WTC11 (cell line): ENCODE measurements at regions not wholly inside any gene's neighbourhood (a gene's known extent, or its start where the extent isn't known, plus 50 kb on each side); places are given as distances from the start of the nearest gene placed in this dataset.

Experiments
- CTCF ChIP-seq: fragments of 200-600 bp; IDR thresholded peaks from 2 replicates; pipeline ENCODE4 v1.8.0; 2022; ENCODE audit warnings: antibody characterized with exemption
- ELF4 ChIP-seq: sonication (generic); formaldehyde crosslinking; IDR thresholded peaks from 2 replicates; pipeline ENCODE4 v1.8.1; 2022; ENCODE audit warnings: low read depth, mild to moderate bottlenecking, moderate library complexity, missing genetic modification reagents
- GABPB1 ChIP-seq: sonication (generic); formaldehyde crosslinking; IDR thresholded peaks from 2 replicates; pipeline ENCODE4 v1.8.1; 2023; ENCODE audit warnings: mild to moderate bottlenecking, missing genetic modification reagents
- NR2C2 ChIP-seq: sonication (generic); formaldehyde crosslinking; IDR thresholded peaks from 2 replicates; pipeline ENCODE4 v1.8.0; 2022; ENCODE audit warnings: mild to moderate bottlenecking, missing genetic modification reagents
- TEAD4 ChIP-seq: sonication (generic); formaldehyde crosslinking; IDR thresholded peaks from 2 replicates; pipeline ENCODE4 v1.8.0; 2022; ENCODE audit warnings: mild to moderate bottlenecking, missing genetic modification reagents
- ZNF138 ChIP-seq: sonication (generic); formaldehyde crosslinking; conservative IDR thresholded peaks from 2 replicates; pipeline ENCODE4 v1.8.1; 2022; ENCODE audit warnings: mild to moderate bottlenecking, moderate library complexity, missing genetic modification reagents

GRCh38 chr2:138960191-138960590, 180.0 kb upstream of the NXPH2 start:
- no peak for TF ChIP-seq CTCF
- TF ChIP-seq ZNF138 (CRISPR knock-in tag), result no peak
- TF ChIP-seq TEAD4 (CRISPR knock-in tag), result no peak
- TF ChIP-seq GABPB1 (CRISPR knock-in tag), result no peak
- no peak for TF ChIP-seq NR2C2 (CRISPR knock-in tag)
- no peak for TF ChIP-seq ELF4 (CRISPR knock-in tag)
